Activated CD4-positive, alpha-beta memory T cell treated with anti-CD3 and anti-CD28 coated beads, Interleukin-2, amount 10 ng/mL, durations not matched to agents 7 days and 5 days (primary cell): ENCODE measurements at regions not wholly inside any gene's neighbourhood (a gene's known extent, or its start where the extent isn't known, plus 50 kb on each side); places are given as distances from the start of the nearest gene placed in this dataset.

Experiments used
- CTCF ChIA-PET: fragments of 350-600 bp; sonication (Branson Sonifier 250); formaldehyde crosslinking; loops from one replicate; lab custom pipeline; 2021; ENCODE audit warnings: antibody characterized with exemption, inconsistent platforms; lab: Charles Lee
- POLR2A ChIA-PET: fragments of 350-600 bp; sonication (Branson Sonifier 250); formaldehyde crosslinking; loops from one replicate; lab custom pipeline; 2021; ENCODE audit warnings: antibody characterized with exemption; lab: Charles Lee
- DNase-seq: peaks from one replicate; pipeline ENCODE4 v3.0.0-alpha.2; 2020
- H3K27ac Mint-ChIP-seq: one replicate; pipeline ENCODE4 v1.8.0; 2021; ENCODE audit warnings: mild to moderate bottlenecking, mixed read lengths
- H3K27me3 Mint-ChIP-seq: one replicate; pipeline ENCODE4 v1.8.0; 2021; ENCODE audit warnings: mixed read lengths
- H3K36me3 Mint-ChIP-seq: one replicate; pipeline ENCODE4 v1.8.0; 2021; ENCODE audit warnings: low read depth, mixed read lengths
- H3K4me1 Mint-ChIP-seq: one replicate; pipeline ENCODE4 v1.8.0; 2021; ENCODE audit warnings: mixed read lengths
- H3K4me3 Mint-ChIP-seq: one replicate; pipeline ENCODE4 v1.8.0; 2021; ENCODE audit warnings: mild to moderate bottlenecking, mixed read lengths
- H3K9me3 Mint-ChIP-seq: one replicate; pipeline ENCODE4 v1.8.0; 2021; ENCODE audit warnings: mixed read lengths

DNA sequence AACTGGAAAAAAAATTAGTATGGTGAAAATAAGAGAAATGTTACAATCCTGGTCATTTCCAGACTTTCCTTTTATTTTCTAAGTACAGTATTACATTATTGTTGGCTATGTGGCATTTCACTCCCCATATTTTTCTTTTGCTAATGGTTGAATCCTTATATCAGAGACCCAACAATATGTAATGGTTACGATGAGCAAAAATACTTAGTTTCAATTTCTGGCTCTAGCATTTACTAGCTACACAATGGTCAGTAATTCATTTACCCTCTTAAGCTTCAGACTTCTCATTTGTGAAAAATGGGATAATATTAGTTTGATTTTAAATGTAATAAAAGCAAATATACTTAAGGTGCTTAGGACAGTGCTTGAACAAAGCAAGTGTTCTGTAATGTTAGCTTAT lies 942.9 kb upstream of the PABPC4L start:
- Mint-ChIP-seq H3K27ac (no peak overlapping the region), H3K36me3 (no peaks in the 10 kb centered on the region), H3K4me3 (no peak overlapping the region), H3K4me1 (no peaks in the 10 kb centered on the region), H3K27me3 (no peaks in the 10 kb centered on the region), H3K9me3 (peaks cover 4% of the 10 kb centered on the region)
- DNase-seq = no peak
- ChIA-PET CTCF (no interaction called here), POLR2A (interaction anchor here (0.6 kb wide), 1 partner anchor 1864 kb away, joined by 3 read pairs; no protein-coding TSS in a partner anchor)

DNA sequence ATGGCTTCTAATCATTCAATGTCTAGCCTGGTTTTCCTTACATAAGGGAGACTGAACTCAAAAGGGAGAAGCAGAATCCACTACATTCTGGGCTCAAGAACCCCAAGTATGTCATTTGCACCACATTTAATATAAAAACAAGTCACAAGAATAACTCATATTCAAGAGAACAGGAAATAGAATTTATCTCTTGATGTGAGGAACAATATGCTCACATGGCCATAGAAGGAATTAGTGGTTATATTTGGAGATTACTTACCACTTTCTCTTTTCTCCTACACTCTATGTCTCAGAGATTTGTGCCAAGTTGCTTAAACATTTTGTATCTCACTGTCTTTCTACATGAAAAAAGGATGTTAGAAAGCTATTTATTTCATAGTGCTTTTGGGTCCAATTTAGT lies 922.6 kb upstream of the PABPC4L start:
- Mint-ChIP-seq H3K27ac (no peak overlapping the region), H3K4me1 (no peaks in the 10 kb centered on the region), H3K36me3 (no peaks in the 10 kb centered on the region), H3K9me3 (peaks cover 7% of the 10 kb centered on the region), H3K4me3 (no peak overlapping the region), H3K27me3 (no peaks in the 10 kb centered on the region)
- ChIA-PET CTCF (no interaction called here), POLR2A (no interaction called here)
- no peak for DNase-seq

DNA sequence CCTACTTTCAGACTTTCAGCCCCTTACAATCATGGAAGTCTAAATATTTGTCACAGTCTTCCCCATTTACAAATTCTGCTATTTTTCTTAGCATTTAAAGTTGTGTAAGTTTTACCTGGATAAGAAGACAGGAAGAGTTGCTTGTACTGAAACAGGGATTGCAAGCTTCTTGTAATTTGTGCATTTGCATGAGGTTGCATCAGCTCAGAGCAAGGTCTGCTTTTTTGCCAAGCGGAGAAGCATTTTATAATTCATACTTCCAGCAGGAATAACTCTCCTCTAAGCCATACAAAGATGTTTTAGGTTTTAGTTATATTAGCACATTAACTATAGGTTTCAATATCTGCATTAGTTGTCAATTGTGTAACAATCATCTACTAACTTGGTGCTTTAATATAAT lies 922.0 kb upstream of the PABPC4L start:
- Mint-ChIP-seq H3K4me1 (no peaks in the 10 kb centered on the region), H3K27me3 (no peaks in the 10 kb centered on the region), H3K4me3 (no peak overlapping the region), H3K27ac (no peak overlapping the region), H3K9me3 (peaks cover 7% of the 10 kb centered on the region), H3K36me3 (no peaks in the 10 kb centered on the region)
- no peak for DNase-seq
- ChIA-PET POLR2A (no interaction called here), CTCF (no interaction called here)

DNA sequence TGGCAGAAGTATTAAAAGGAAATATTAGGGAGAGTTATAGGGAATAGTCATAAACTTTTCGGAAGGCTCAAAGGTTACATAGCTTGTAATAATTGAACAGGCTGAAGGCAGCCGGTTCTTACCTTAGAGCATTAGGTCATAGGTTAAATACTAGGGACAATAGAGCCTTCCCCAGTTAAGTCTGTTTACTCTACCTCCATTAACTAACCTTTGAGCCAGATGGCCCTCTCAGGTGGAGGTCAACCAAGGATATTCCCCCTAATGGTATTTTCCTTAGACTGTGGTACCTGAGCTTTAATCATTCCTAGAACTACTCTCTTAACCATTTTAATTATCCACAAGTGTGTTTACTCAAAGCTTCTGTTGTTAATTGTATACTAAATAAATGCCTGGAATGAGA lies 920.9 kb upstream of the PABPC4L start:
- CTCF ChIA-PET = no interaction called here
- no peaks in the 10 kb centered on the region for H3K27me3 Mint-ChIP-seq
- no peak for DNase-seq
- no peaks in the 10 kb centered on the region for H3K36me3 Mint-ChIP-seq
- peaks cover 8% of the 10 kb centered on the region for H3K9me3 Mint-ChIP-seq
- no peak overlapping the region for H3K4me3 Mint-ChIP-seq
- POLR2A ChIA-PET = no interaction called here
- H3K27ac Mint-ChIP-seq = no peak overlapping the region
- no peaks in the 10 kb centered on the region for H3K4me1 Mint-ChIP-seq

DNA sequence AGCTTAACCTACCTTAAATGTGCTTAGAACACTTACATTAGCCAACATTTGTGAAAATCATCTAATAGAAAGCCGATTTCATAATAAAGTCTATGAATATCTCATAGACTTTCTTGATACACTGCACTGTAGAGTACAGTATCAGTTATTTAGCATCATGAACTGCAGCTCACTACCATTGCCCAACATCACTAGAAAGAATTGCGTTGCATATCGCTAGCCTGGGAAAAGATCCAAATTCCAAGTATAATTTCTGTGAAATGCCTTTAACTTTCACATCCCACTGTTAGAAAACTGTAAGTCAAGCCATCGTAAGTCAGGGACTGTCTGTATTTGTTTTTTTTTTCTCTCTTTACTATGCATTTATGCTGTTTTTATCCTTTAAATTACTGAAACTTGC lies 918.6 kb upstream of the PABPC4L start:
- no peaks in the 10 kb centered on the region for H3K36me3 Mint-ChIP-seq
- H3K27me3 Mint-ChIP-seq = no peaks in the 10 kb centered on the region
- POLR2A ChIA-PET = no interaction called here
- peaks cover 8% of the 10 kb centered on the region for H3K9me3 Mint-ChIP-seq
- CTCF ChIA-PET = no interaction called here
- no peaks in the 10 kb centered on the region for H3K4me1 Mint-ChIP-seq
- no peak overlapping the region for H3K27ac Mint-ChIP-seq
- no peak overlapping the region for H3K4me3 Mint-ChIP-seq
- no peak for DNase-seq

DNA sequence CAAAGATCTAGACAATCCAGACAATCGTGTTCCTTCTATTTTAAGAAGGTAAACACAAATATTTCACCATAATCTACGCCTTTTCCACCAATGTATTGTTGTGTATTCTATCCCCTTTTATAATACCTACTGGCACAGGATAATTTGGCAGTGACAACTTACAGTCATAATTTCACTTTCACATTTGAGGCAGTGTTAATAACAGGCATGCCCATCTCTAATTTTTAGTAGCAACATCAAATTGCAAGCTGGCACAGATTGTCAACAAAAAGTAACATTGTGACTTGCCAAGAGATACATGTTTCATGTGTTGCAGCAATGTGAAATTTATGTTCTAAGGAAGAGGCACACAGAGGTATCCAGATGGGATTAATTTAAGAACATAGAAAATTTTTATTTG lies 912.5 kb upstream of the PABPC4L start:
- ChIA-PET POLR2A (no interaction called here), CTCF (no interaction called here)
- no peak overlapping the region for H3K27ac Mint-ChIP-seq
- no peak for DNase-seq
- H3K36me3 Mint-ChIP-seq = no peaks in the 10 kb centered on the region
- H3K4me3 Mint-ChIP-seq = no peak overlapping the region
- no peaks in the 10 kb centered on the region for H3K4me1 Mint-ChIP-seq
- H3K9me3 Mint-ChIP-seq = peaks cover 10% of the 10 kb centered on the region
- H3K27me3 Mint-ChIP-seq = no peaks in the 10 kb centered on the region

DNA sequence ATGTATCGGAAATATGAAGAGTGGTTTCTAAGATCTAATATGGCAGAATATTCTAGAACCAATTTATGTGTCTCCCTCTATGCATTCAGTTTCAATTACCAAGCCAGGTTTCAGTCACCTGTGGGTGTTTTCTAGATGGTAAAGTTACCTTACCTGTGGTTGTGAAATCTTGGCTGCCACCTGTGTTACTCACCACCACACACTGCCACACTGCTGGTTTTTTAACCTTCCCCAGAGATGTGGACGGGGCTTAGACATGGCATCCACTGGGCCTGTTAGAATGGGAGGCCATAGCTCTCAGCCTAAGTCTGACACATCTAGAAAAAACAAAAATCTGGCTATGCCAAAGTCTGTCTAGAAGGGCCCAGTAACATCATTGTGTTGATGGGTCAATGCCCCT lies 896.5 kb upstream of the PABPC4L start:
- POLR2A ChIA-PET = no interaction called here

DNA sequence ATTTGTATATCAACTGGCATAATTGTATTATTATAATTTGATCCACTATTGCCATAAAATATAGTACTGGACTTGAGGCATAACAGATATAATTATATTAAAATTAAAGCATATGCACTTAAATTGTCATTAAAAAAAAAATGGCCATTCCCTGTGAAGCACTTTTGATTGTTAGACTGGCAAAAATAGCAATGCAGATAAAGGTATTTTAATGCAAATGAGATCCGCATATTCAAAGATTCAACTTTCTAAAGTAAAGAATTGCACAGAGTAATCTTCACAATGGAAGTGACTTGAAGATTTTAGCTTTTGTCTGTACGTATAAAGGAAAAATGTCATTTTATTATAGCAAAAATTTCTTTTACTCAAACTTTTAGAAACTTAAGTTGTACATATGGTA lies 871.8 kb upstream of the PABPC4L start:
- no peak for DNase-seq
- no peaks in the 10 kb centered on the region for H3K27me3 Mint-ChIP-seq
- no peaks in the 10 kb centered on the region for H3K36me3 Mint-ChIP-seq

More for the DNA sequence above, 896.5 kb upstream of the PABPC4L start:
- no peak overlapping the region for H3K4me3 Mint-ChIP-seq
- no peaks in the 10 kb centered on the region for H3K4me1 Mint-ChIP-seq
- no peak for DNase-seq
- H3K27ac Mint-ChIP-seq = no peak overlapping the region
- H3K27me3 Mint-ChIP-seq = no peaks in the 10 kb centered on the region
- CTCF ChIA-PET = no interaction called here
- no peaks in the 10 kb centered on the region for H3K36me3 Mint-ChIP-seq
- H3K9me3 Mint-ChIP-seq = peaks cover 2% of the 10 kb centered on the region

DNA sequence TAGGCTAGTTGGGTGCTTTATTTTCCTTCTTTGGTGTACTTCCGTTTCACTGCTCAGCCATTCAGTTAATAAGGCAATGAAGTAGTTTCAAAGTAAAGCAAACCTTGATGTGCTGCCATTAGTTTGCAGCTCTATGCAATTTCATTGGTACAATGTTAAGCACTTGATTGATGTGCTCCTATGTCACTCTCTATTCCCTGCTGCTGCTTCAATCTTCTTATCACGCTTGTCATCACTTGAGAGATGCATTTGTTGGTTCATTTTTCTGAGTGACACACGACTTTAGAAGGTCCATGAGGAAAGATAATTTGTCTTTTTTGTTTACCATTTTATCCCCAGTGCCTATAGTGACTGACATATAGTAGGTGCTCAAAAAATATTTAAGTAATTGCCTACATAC lies 871.0 kb upstream of the PABPC4L start:
- H3K9me3 Mint-ChIP-seq = peaks cover 14% of the 10 kb centered on the region
- no peaks in the 10 kb centered on the region for H3K27me3 Mint-ChIP-seq
- ChIA-PET POLR2A (no interaction called here), CTCF (no interaction called here)
- no peak overlapping the region for H3K4me3 Mint-ChIP-seq
- H3K36me3 Mint-ChIP-seq = no peaks in the 10 kb centered on the region
- H3K4me1 Mint-ChIP-seq = no peaks in the 10 kb centered on the region
- DNase-seq = no peak
- H3K27ac Mint-ChIP-seq = no peak overlapping the region

More for the DNA sequence above, 871.8 kb upstream of the PABPC4L start:
- CTCF ChIA-PET = no interaction called here
- H3K9me3 Mint-ChIP-seq = peaks cover 17% of the 10 kb centered on the region
- no peaks in the 10 kb centered on the region for H3K4me1 Mint-ChIP-seq
- no peak overlapping the region for H3K27ac Mint-ChIP-seq
- no peak overlapping the region for H3K4me3 Mint-ChIP-seq
- POLR2A ChIA-PET = no interaction called here

DNA sequence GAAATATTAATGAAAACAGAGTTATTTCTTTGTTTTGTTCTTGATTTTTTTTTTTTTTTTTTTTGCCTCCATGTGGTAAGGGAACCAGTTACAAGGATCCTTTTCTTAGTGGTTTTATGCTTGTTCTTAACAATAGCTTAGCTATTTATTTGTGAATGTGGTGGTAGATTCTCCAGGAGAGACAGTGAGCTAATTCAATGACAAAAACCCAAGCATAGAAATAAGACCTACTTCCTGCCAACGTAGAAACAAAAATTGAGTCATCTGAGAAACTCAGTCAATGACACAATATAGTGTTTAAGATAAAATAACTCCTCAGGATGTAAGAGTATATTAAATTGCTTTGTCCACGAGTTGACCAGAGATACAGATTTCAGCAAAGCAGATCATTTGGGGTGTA lies 863.8 kb upstream of the PABPC4L start:
- H3K9me3 Mint-ChIP-seq = no peaks in the 10 kb centered on the region
- H3K27me3 Mint-ChIP-seq = no peaks in the 10 kb centered on the region
- no peak for DNase-seq
- H3K27ac Mint-ChIP-seq = no peak overlapping the region
- POLR2A ChIA-PET = no interaction called here
- CTCF ChIA-PET = no interaction called here
- no peaks in the 10 kb centered on the region for H3K4me1 Mint-ChIP-seq
- H3K4me3 Mint-ChIP-seq = no peak overlapping the region
- H3K36me3 Mint-ChIP-seq = no peaks in the 10 kb centered on the region

DNA sequence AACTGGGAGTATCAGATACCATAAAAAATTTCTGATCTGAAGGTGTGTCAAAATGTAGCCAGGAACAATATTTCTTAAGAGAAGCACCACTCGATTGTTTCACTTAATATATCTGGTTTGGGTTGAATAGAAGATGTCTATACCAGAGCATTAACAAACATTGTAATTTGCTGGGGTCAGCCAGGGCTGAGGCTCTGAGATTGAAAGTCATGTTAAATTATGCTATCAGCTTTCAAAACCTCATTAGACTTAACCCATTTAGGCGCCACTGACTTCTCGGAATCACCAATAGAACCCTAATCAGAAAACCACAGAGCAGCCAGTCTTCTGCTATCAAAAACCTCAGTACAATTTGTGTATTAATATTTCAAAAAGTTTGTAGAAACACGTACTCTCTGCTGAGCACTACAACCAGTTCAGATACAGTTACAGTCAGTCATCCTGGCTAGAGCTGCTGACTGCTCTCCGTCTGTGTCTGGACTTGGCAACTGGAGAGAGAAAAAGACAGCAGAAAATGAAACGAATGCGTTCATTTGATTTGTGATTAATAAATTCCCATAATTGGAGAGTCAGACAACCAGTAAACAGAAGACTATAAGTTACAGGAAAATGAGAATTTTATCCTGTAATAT lies 848.6 kb upstream of the PABPC4L start:
- H3K36me3 Mint-ChIP-seq = no peaks in the 10 kb centered on the region
- H3K27ac Mint-ChIP-seq = no peak overlapping the region
- ChIA-PET POLR2A (no interaction called here), CTCF (no interaction called here)
- no peak overlapping the region for H3K4me3 Mint-ChIP-seq
- H3K27me3 Mint-ChIP-seq = no peaks in the 10 kb centered on the region
- peaks cover 4% of the 10 kb centered on the region for H3K9me3 Mint-ChIP-seq
- no peak for DNase-seq
- no peaks in the 10 kb centered on the region for H3K4me1 Mint-ChIP-seq

DNA sequence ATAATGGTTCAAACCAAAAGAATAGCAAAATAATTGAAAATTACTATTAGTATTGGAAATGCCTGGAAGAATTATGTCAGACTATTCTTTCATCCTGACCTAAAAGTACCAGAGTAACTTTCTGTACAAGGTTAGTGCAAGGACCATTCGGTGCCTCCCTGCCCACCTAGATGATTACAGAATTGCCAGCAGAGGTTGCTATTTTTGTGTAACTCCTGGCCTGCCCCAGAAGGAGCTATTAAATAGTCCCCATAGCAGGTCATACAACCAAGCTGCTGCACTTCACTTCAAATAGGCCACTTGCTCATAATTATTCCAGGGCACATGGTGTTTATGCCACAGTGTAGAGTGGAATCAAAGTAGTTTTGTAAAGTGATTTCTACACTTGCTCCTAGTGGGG lies 831.1 kb upstream of the PABPC4L start:
- ChIA-PET POLR2A (no interaction called here), CTCF (no interaction called here)
- peaks cover 2% of the 10 kb centered on the region for H3K9me3 Mint-ChIP-seq
- H3K27me3 Mint-ChIP-seq = no peaks in the 10 kb centered on the region
- H3K36me3 Mint-ChIP-seq = no peaks in the 10 kb centered on the region
- H3K4me3 Mint-ChIP-seq = no peak overlapping the region
- DNase-seq = no peak
- no peaks in the 10 kb centered on the region for H3K4me1 Mint-ChIP-seq
- no peak overlapping the region for H3K27ac Mint-ChIP-seq

DNA sequence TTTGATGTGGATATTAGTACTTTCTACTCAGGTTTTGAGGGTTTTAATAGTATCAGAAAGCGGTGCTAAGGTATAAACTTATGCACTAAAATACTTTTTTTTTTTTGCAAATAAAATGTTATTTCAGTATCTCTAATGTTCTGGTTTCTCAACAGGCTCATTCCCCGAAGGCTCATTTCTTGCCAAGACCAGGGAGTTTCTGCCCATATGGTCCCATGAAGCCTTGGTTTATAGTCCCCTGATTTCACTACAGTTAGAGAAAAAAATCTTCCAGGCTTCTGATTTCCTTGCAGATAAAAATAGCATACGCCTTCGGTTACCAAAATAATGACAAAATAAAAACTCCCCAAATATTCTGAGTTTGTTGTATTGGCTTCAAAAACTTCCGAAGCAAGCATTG lies 814.2 kb upstream of the PABPC4L start:
- ChIA-PET CTCF (no interaction called here), POLR2A (no interaction called here)
- DNase-seq = no peak
- H3K27ac Mint-ChIP-seq = no peak overlapping the region
- H3K4me1 Mint-ChIP-seq = no peaks in the 10 kb centered on the region
- peaks cover 4% of the 10 kb centered on the region for H3K9me3 Mint-ChIP-seq
- no peaks in the 10 kb centered on the region for H3K27me3 Mint-ChIP-seq
- no peak overlapping the region for H3K4me3 Mint-ChIP-seq
- no peaks in the 10 kb centered on the region for H3K36me3 Mint-ChIP-seq

DNA sequence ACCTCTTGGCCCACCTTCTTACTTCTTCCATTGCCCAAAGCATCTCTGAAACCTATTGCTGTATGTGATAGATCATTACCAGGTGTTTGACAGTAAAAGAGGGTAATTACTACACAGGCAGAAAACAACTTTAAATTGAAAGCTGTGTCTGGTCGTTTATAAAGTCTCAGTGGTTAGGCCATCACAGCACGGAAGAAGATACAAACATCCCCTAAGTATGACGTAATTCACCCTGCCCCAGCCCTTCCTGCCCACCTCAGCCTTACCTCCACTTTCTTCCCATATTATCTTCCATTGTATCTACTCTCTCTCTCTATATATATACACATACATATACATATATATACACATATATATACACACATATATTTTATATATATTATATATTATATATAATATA lies 805.8 kb upstream of the PABPC4L start:
- Mint-ChIP-seq H3K9me3 (peaks cover 2% of the 10 kb centered on the region), H3K4me1 (no peaks in the 10 kb centered on the region), H3K36me3 (no peaks in the 10 kb centered on the region), H3K4me3 (no peak overlapping the region), H3K27me3 (no peaks in the 10 kb centered on the region), H3K27ac (no peak overlapping the region)
- DNase-seq = no peak
- ChIA-PET CTCF (no interaction called here), POLR2A (no interaction called here)
